Endothelial cell of umbilical vein (primary cell): ENCODE measurements at regions not wholly inside any gene's neighbourhood (a gene's known extent, or its start where the extent isn't known, plus 50 kb on each side); places are given as distances from the start of the nearest gene placed in this dataset.

ENCODE experiments used
- BruUV-seq: library from RNA; stranded (reverse); fragments of 400-500 nt; replicated peaks from 2 replicates; lab custom pipeline; 2021; lab: Mats Ljungman, UMichigan
- CTCF ChIA-PET: fragments of 300-600, 350-600 bp; sonication (Branson Sonifier 250); formaldehyde crosslinking; loops from one replicate; lab custom pipeline; 2021; ENCODE audit warnings: antibody characterized with exemption, inconsistent platforms; lab: Charles Lee
- POLR2A ChIA-PET: fragments of 300-600, 350-600 bp; sonication (Branson Sonifier 250); formaldehyde crosslinking; loops from one replicate; lab custom pipeline; 2021; ENCODE audit warnings: antibody characterized with exemption, inconsistent platforms; lab: Charles Lee
- DNase-seq: peaks from one replicate; pipeline ENCODE4 v3.0.0-alpha.2; 2011; ENCODE audit warnings: low read depth, low spot score
- FAIRE-seq: peaks from 2 replicates; lab custom pipeline; 2011; peaks lifted over from hg19 to GRCh38; lab: Jason Lieb, UNC
- H2AFZ ChIP-seq: 2 replicates; pipeline ENCODE4 v1.6.0; 2012; ENCODE audit warnings: low read depth, low read length, control low read depth, inconsistent platforms
- H3K27ac ChIP-seq: 2 replicates; pipeline ENCODE4 v1.5.1; 2011; ENCODE audit warnings: low read depth, mild to moderate bottlenecking, control low read depth, low read length, moderate library complexity; ENCODE audit not compliant: insufficient read depth
- H3K27me3 ChIP-seq, 2 experiments: 2 replicates each; pipeline versions ENCODE4 v1.6.0 to v1.6.1; 2011; ENCODE audit warnings: low read length in 2 of 2, mixed read lengths in 1 of 2; ENCODE audit not compliant: control insufficient read depth in 2 of 2, insufficient read depth in 2 of 2
- H3K36me3 ChIP-seq, 2 experiments: 2 replicates in 1 of 2; 3 replicates in 1 of 2; pipeline ENCODE4 v1.5.1; 2011; ENCODE audit warnings: low read length in 2 of 2, mild to moderate bottlenecking in 1 of 2, moderate library complexity in 1 of 2; ENCODE audit not compliant: control insufficient read depth in 2 of 2, insufficient read depth in 2 of 2; ENCODE audit errors: extremely low read depth in 1 of 2
- H3K4me1 ChIP-seq: 3 replicates; pipeline ENCODE4 v1.5.1; 2011; ENCODE audit warnings: mild to moderate bottlenecking, low read length; ENCODE audit not compliant: control insufficient read depth, insufficient read depth; ENCODE audit errors: extremely low read depth
- H3K4me2 ChIP-seq: 2 replicates; pipeline ENCODE4 v1.6.1; 2011; ENCODE audit warnings: low read length, control low read depth, mixed read lengths; ENCODE audit not compliant: insufficient read depth
- H3K4me3 ChIP-seq, 3 experiments: fragments of 200-600 bp in 1 of 3; sonication (generic), shearing (Covaris generic) in 1 of 3; replicated peaks in 1 of 3; 2 replicates each; pipeline ENCODE4 v1.5.1; 2011 to 2016; ENCODE audit warnings: control low read depth in 3 of 3, low read length in 3 of 3, mild to moderate bottlenecking in 2 of 3, inconsistent platforms in 1 of 3, low read depth in 1 of 3, moderate library complexity in 1 of 3; ENCODE audit not compliant: insufficient read depth in 1 of 3
- H3K79me2 ChIP-seq: 2 replicates; pipeline ENCODE4 v1.6.0; 2012; ENCODE audit warnings: low read length, inconsistent platforms; ENCODE audit not compliant: control insufficient read depth, insufficient read depth
- H3K9ac ChIP-seq: replicated peaks from 2 replicates; pipeline ENCODE3; 2011; ENCODE audit warnings: low read length, control low read depth; ENCODE audit not compliant: insufficient read depth; ENCODE audit errors: extremely low read depth
- H3K9me1 ChIP-seq: replicated peaks from 3 replicates; pipeline ENCODE4 v1.6.0; 2011; ENCODE audit warnings: mild to moderate bottlenecking, low read length; ENCODE audit not compliant: control insufficient read depth, insufficient read depth; ENCODE audit errors: extremely low read depth
- H3K9me3 ChIP-seq: replicated peaks from 2 replicates; pipeline ENCODE4 v1.5.1; 2012; ENCODE audit warnings: low read length, inconsistent platforms; ENCODE audit not compliant: control insufficient read depth, insufficient read depth
- H4K20me1 ChIP-seq: replicated peaks from 2 replicates; pipeline ENCODE3; 2011; ENCODE audit warnings: mild to moderate bottlenecking, low read length; ENCODE audit not compliant: control insufficient read depth, insufficient read depth; ENCODE audit errors: extremely low read depth
- EZH2 ChIP-seq: IDR thresholded peaks from 2 replicates; pipeline ENCODE4 v1.6.1; 2012; ENCODE audit warnings: borderline replicate concordance, low read depth, mild to moderate bottlenecking, moderate library complexity, low read length, inconsistent platforms; ENCODE audit not compliant: severe bottlenecking
- FOS ChIP-seq: IDR thresholded peaks from 2 replicates; pipeline ENCODE4 v1.6.1; 2011; ENCODE audit warnings: mild to moderate bottlenecking, low read length, moderate library complexity, borderline replicate concordance; ENCODE audit not compliant: insufficient read depth
- GATA2 ChIP-seq: IDR thresholded peaks from 2 replicates; pipeline ENCODE4 v1.7.0; 2011; ENCODE audit warnings: low read depth, mild to moderate bottlenecking, moderate library complexity, mixed read lengths, low read length; ENCODE audit not compliant: insufficient read length, insufficient read depth
- JUN ChIP-seq: IDR thresholded peaks from 2 replicates; pipeline ENCODE4 v1.6.1; 2011; ENCODE audit warnings: borderline replicate concordance, low read depth; ENCODE audit not compliant: insufficient read length, insufficient read depth
- MYC ChIP-seq: IDR thresholded peaks from one replicate; pipeline ENCODE4 v1.6.1; 2011; ENCODE audit warnings: mild to moderate bottlenecking, low read depth, low read length
- POLR2A ChIP-seq: IDR thresholded peaks from 2 replicates; pipeline ENCODE4 v1.6.1; 2012; ENCODE audit warnings: low read depth, mild to moderate bottlenecking, control low read depth, low read length
- POLR2AphosphoS5 ChIP-seq: IDR thresholded peaks from 2 replicates; pipeline ENCODE4 v1.6.1; 2012; ENCODE audit warnings: low read depth, mild to moderate bottlenecking, control low read depth, low read length, moderate library complexity; ENCODE audit not compliant: insufficient read depth
- dilution Hi-C: fragments of 300-500 bp; cut with MboI; formaldehyde crosslinking; loops from one replicate; pipeline ENCODE4 v1.15.0; 2019; ENCODE audit warnings: low sequenced_read_pairs; ENCODE audit not compliant: extremely low pct_ligation_motif_present
- intact Hi-C: fragments of 100-400 bp; cut with micrococcal nuclease; formaldehyde crosslinking; loops from one replicate; pipeline ENCODE4 v1.10.0; 2022
- TF ChIP-seq, protein P1 (sequence below), 2 donors: IDR thresholded peaks; 1 replicate in 1 of 2; 2 replicates in 1 of 2; pipeline ENCODE4 v1.5.1; 2011; ENCODE audit warnings: low read length in 2 of 2, mild to moderate bottlenecking in 2 of 2, moderate library complexity in 2 of 2, control low read depth in 1 of 2, inconsistent platforms in 1 of 2, low read depth in 1 of 2; ENCODE audit not compliant: insufficient read depth in 1 of 2; ENCODE audit errors: extremely low read depth in 1 of 2
- TF ChIP-seq, protein P2 (sequence below): IDR thresholded peaks from 2 replicates; pipeline ENCODE4 v1.6.1; 2011; ENCODE audit not compliant: insufficient read depth, insufficient read length

DNA sequence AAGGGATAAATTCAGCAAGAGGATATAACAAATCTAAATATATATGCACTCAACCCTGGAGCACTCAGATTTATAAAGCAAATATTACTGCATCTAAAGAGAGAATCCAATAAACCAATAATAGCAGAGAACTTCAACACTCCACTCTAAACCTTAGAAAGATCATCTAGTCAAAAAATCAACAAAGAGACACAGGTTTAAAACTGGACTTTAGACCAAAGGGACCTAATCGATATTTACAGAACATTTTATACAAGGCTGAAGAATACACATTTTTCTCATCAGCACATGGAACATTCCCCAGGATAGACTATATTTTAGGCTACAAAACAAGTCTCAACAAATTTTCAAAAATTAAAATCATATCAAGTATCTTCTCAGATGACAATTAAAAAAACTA, 379.0 kb downstream of the GBE1 start:
- H2AFZ ChIP-seq = no peak overlapping the region
- BruUV-seq = no TSS peak
- H3K27ac ChIP-seq = no peak overlapping the region
- H3K36me3 ChIP-seq = no peaks in the 10 kb centered on the region
- H3K4me1 ChIP-seq = no peaks in the 10 kb centered on the region
- DNase-seq (no peak), FAIRE-seq (no peak)
- dilution Hi-C loops (no loop called here), intact Hi-C loops (no loop called here)
- H3K9me1 ChIP-seq = no peaks in the 10 kb centered on the region
- H3K27me3 ChIP-seq = no peaks in the 10 kb centered on the region
- H4K20me1 ChIP-seq = no peaks in the 10 kb centered on the region
- ChIA-PET POLR2A (no interaction called here), CTCF (interaction anchor here (1.3 to 1.6 kb wide), 2 partner anchors 10 to 37 kb away, joined by 3 to 4 read pairs; no protein-coding TSS in a partner anchor)
- H3K4me2 ChIP-seq = no peak overlapping the region
- no peaks in the 10 kb centered on the region for H3K79me2 ChIP-seq
- H3K9ac ChIP-seq = no peak overlapping the region
- TF ChIP-seq MYC = no peak
- TF ChIP-seq JUN = no peak
- TF ChIP-seq FOS = no peak
- no peak for TF ChIP-seq POLR2A
- no peak for TF ChIP-seq EZH2
- no peak for TF ChIP-seq GATA2
- TF ChIP-seq, protein P1, sequence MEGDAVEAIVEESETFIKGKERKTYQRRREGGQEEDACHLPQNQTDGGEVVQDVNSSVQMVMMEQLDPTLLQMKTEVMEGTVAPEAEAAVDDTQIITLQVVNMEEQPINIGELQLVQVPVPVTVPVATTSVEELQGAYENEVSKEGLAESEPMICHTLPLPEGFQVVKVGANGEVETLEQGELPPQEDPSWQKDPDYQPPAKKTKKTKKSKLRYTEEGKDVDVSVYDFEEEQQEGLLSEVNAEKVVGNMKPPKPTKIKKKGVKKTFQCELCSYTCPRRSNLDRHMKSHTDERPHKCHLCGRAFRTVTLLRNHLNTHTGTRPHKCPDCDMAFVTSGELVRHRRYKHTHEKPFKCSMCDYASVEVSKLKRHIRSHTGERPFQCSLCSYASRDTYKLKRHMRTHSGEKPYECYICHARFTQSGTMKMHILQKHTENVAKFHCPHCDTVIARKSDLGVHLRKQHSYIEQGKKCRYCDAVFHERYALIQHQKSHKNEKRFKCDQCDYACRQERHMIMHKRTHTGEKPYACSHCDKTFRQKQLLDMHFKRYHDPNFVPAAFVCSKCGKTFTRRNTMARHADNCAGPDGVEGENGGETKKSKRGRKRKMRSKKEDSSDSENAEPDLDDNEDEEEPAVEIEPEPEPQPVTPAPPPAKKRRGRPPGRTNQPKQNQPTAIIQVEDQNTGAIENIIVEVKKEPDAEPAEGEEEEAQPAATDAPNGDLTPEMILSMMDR (IDR thresholded peaks at IDR 0.05; ENCODE audit: extremely low read depth in 1 of 2, insufficient read depth in 1 of 2, low read depth in 1 of 2, low read length in 2 of 2) = no peak
- TF ChIP-seq, protein P2, sequence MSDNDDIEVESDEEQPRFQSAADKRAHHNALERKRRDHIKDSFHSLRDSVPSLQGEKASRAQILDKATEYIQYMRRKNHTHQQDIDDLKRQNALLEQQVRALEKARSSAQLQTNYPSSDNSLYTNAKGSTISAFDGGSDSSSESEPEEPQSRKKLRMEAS = no peak
- TF ChIP-seq POLR2AphosphoS5 = no peak
- no peak overlapping the region for H3K4me3 ChIP-seq
- no peaks in the 10 kb centered on the region for H3K9me3 ChIP-seq
